A549 (cell line): ENCODE measurements at regions not wholly inside any gene's neighbourhood (a gene's known extent, or its start where the extent isn't known, plus 50 kb on each side); places are given as distances from the start of the nearest gene placed in this dataset.

Experiments
- BHLHE40 ChIP-seq: IDR thresholded peaks from 2 replicates; pipeline ENCODE4 v1.6.1; 2012; ENCODE audit warnings: low read depth, low read length, inconsistent platforms
- CTCF ChIP-seq: fragments of >200 bp; sonication (Bioruptor Twin); formaldehyde crosslinking; IDR thresholded peaks from 3 replicates; pipeline ENCODE4 v1.5.1; 2016
- HOXA7 ChIP-seq: fragments of 250-450 bp; sonication (Bioruptor Pico); IDR thresholded peaks from 2 replicates; pipeline ENCODE4 v1.5.0; 2020; ENCODE audit warnings: mild to moderate bottlenecking, moderate library complexity
- POLR2A ChIP-seq: IDR thresholded peaks from 2 replicates; pipeline ENCODE4 v1.6.1; 2012; ENCODE audit warnings: mild to moderate bottlenecking, low read length
- RFX5 ChIP-seq: fragments of 450-650 bp; IDR thresholded peaks from 2 replicates; pipeline ENCODE4 v1.7.1; 2014; ENCODE audit warnings: antibody characterized with exemption, mild to moderate bottlenecking, moderate library complexity
- SMC3 ChIP-seq: fragments of >200 bp; sonication (Bioruptor Twin); formaldehyde crosslinking; IDR thresholded peaks from 3 replicates; pipeline ENCODE4 v1.6.1; 2018; ENCODE audit warnings: inconsistent platforms
- ZFP36 ChIP-seq: fragments of 450-650 bp; IDR thresholded peaks from 2 replicates; pipeline ENCODE4 v1.6.1; 2014; ENCODE audit warnings: borderline replicate concordance; ENCODE audit not compliant: partially characterized antibody
- ZSCAN20 ChIP-seq: fragments of 250-450 bp; sonication (Bioruptor Pico); IDR thresholded peaks from 2 replicates; pipeline ENCODE4 v1.8.0; 2022; ENCODE audit warnings: mild to moderate bottlenecking, moderate library complexity
- TF ChIP-seq, protein P1 (sequence below): fragments of 200-600 bp; sonication (generic); IDR thresholded peaks from 2 replicates; pipeline ENCODE4 v1.6.1; 2016; ENCODE audit warnings: antibody characterized with exemption, mild to moderate bottlenecking, moderate library complexity

DNA sequence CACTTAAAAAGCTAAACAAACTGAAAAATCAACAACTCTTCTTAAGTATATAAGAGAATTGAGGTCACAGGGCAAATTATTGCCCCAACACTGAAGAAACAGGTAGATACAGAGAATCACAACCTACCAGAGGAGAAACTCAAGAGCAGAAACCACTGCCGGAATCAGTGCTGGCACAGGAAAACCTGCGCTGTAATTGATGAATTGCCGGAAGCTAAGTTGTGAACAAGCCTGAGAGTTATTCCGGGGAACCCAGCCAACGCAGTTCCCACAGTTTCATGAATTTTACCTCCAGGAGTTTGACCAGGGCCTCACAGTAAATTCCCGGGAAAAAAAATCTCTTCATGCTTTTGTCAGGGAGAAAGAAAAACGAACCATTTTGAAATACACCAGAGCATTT lies 657.1 kb upstream of the BRINP3 start:
- TF ChIP-seq CTCF (no peak), ZFP36 (no peak), HOXA7 (CRISPR knock-in tag) (no peak), BHLHE40 (no peak), RFX5 (no peak), POLR2A (no peak), SMC3 (no peak), ZSCAN20 (CRISPR knock-in tag) (no peak)
- TF ChIP-seq, protein P1, sequence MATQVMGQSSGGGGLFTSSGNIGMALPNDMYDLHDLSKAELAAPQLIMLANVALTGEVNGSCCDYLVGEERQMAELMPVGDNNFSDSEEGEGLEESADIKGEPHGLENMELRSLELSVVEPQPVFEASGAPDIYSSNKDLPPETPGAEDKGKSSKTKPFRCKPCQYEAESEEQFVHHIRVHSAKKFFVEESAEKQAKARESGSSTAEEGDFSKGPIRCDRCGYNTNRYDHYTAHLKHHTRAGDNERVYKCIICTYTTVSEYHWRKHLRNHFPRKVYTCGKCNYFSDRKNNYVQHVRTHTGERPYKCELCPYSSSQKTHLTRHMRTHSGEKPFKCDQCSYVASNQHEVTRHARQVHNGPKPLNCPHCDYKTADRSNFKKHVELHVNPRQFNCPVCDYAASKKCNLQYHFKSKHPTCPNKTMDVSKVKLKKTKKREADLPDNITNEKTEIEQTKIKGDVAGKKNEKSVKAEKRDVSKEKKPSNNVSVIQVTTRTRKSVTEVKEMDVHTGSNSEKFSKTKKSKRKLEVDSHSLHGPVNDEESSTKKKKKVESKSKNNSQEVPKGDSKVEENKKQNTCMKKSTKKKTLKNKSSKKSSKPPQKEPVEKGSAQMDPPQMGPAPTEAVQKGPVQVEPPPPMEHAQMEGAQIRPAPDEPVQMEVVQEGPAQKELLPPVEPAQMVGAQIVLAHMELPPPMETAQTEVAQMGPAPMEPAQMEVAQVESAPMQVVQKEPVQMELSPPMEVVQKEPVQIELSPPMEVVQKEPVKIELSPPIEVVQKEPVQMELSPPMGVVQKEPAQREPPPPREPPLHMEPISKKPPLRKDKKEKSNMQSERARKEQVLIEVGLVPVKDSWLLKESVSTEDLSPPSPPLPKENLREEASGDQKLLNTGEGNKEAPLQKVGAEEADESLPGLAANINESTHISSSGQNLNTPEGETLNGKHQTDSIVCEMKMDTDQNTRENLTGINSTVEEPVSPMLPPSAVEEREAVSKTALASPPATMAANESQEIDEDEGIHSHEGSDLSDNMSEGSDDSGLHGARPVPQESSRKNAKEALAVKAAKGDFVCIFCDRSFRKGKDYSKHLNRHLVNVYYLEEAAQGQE: no peak
